GM12872 (cell line): ENCODE measurements at regions not wholly inside any gene's neighbourhood (a gene's known extent, or its start where the extent isn't known, plus 50 kb on each side); places are given as distances from the start of the nearest gene placed in this dataset.

Source experiments
- TF ChIP-seq, protein P1 (sequence below): IDR thresholded peaks from 3 replicates; pipeline ENCODE4 v1.5.1; 2011; ENCODE audit warnings: low read depth, mild to moderate bottlenecking, low read length, moderate library complexity; ENCODE audit not compliant: insufficient read depth

DNA sequence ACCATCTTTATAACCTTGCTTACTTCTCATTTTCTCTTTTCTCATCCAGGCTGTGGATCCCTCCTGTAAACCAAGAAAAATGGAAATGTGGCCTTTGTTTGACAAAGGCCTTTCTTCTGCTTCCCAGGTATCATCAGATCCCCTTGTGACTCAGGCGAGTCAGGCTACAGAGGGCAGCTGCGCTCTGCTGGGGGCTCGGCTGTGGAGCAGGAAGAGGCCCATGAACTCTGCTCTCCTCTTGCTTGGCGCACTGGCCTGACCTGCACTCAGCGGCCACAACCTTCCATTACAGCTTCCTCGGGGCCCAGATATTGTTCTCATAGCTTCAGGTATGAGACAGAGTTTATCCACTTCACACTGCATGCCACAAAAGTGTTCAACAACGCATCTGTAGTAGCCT lies 457.6 kb upstream of the COBL start:
- TF ChIP-seq, protein P1, sequence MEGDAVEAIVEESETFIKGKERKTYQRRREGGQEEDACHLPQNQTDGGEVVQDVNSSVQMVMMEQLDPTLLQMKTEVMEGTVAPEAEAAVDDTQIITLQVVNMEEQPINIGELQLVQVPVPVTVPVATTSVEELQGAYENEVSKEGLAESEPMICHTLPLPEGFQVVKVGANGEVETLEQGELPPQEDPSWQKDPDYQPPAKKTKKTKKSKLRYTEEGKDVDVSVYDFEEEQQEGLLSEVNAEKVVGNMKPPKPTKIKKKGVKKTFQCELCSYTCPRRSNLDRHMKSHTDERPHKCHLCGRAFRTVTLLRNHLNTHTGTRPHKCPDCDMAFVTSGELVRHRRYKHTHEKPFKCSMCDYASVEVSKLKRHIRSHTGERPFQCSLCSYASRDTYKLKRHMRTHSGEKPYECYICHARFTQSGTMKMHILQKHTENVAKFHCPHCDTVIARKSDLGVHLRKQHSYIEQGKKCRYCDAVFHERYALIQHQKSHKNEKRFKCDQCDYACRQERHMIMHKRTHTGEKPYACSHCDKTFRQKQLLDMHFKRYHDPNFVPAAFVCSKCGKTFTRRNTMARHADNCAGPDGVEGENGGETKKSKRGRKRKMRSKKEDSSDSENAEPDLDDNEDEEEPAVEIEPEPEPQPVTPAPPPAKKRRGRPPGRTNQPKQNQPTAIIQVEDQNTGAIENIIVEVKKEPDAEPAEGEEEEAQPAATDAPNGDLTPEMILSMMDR = no peak

DNA sequence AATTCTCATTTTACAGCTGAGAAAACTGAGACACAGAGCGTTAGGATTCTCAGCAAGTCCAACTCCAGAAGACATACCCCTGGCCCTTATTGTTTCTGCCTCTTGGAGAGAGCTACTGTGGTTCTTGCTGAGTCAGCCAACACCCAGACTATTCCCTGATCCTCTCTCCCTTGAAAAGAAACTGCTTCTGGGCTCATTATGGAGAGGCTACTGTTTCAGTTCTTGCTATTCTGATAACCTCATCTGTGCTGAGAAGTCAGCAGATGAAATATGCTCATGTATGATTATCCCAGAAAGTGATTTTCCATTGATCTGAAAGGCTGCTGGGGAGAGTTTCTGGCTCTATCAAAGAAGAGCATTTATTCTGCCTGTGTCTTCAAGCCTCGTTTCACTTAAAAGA lies 455.6 kb upstream of the COBL start:
- TF ChIP-seq, protein P1 = no peak

- TF ChIP-seq, protein P1 = no peak
Measured at GRCh38 chr7:51764976-51765375, 448.4 kb upstream of the COBL start.

- TF ChIP-seq, protein P1 = no peak
Measured at GRCh38 chr7:51759985-51760384, 443.4 kb upstream of the COBL start.

- TF ChIP-seq, protein P1 = no peak
Measured at GRCh38 chr7:51757960-51758359, 441.4 kb upstream of the COBL start.

DNA sequence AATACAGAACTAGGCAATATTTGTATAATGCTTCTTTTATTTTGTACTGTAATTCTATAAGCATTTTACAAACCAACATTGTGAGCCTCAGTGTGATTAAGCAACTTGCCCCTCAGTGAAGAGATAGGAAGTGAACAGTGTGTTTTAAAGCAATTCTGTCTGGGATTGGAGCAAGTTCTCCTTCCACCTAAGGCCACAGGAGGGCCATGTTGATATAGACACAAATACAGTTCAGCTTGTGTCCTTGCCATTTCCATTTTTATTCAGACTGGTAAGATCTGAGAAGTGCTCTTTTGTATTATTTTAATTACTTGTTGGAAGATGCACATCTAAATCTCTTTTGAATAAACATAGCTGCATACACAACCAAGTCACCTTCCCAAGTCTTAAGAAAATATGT lies 416.3 kb upstream of the COBL start:
- TF ChIP-seq, protein P1 = no peak

DNA sequence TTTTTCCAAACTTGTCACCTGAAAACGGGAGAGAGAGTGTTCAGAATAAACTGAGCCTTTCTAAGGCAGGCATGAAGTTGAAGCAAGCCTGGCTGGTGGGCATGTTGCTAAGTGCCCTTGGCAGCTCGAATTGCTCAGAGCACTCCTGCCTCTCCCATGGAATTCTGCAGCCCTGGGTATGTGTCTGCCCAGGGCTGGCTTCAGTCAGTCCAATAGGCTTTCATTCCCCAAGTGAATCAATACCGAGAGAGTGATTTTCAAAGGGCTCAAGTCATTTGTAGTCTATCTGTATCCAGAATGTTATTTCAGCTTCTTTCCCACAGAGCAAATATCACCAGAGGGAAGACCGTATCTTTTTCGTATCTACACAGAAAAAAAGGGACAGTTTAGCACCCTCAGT lies 415.5 kb upstream of the COBL start:
- TF ChIP-seq, protein P1 = no peak

- TF ChIP-seq, protein P1 = no peak
Measured at GRCh38 chr7:51731075-51731474, 414.5 kb upstream of the COBL start.
